Fibroblast of lung (primary cell): ENCODE measurements at regions not wholly inside any gene's neighbourhood (a gene's known extent, or its start where the extent isn't known, plus 50 kb on each side); places are given as distances from the start of the nearest gene placed in this dataset.
A peak's percentile ranks its signal among the peaks of the same experiment; 100 is the strongest.

Experiments used
- DNase-seq, 2 donors: peaks; one replicate each; pipeline versions ENCODE4 v3.0.0 to v3.0.0-alpha.2; 2010; ENCODE audit warnings: low read depth in 2 of 2
- H2AFZ ChIP-seq: 2 replicates; pipeline ENCODE4 v1.5.1; 2012; ENCODE audit warnings: low read length, control low read depth, inconsistent platforms
- H3K27ac ChIP-seq: 2 replicates; pipeline ENCODE4 v1.5.1; 2011; ENCODE audit warnings: low read length, control low read depth; ENCODE audit not compliant: insufficient read depth
- H3K27me3 ChIP-seq: 2 replicates; pipeline ENCODE4 v1.5.1; 2011; ENCODE audit warnings: mild to moderate bottlenecking, low read length; ENCODE audit not compliant: control insufficient read depth, insufficient read depth
- H3K36me3 ChIP-seq: 2 replicates; pipeline ENCODE4 v1.5.1; 2011; ENCODE audit warnings: low read length; ENCODE audit not compliant: control insufficient read depth, insufficient read depth
- H3K4me1 ChIP-seq: 2 replicates; pipeline ENCODE4 v1.5.1; 2011; ENCODE audit warnings: low read length; ENCODE audit not compliant: control insufficient read depth, insufficient read depth; ENCODE audit errors: extremely low read depth
- H3K4me2 ChIP-seq: 2 replicates; pipeline ENCODE4 v1.5.1; 2011; ENCODE audit warnings: low read length, control low read depth; ENCODE audit not compliant: insufficient read depth; ENCODE audit errors: extremely low read depth
- H3K4me3 ChIP-seq, 4 experiments: fragments of 200-600 bp in 1 of 4; sonication (generic) in 1 of 4; replicated peaks in 1 of 4; 2 replicates each; pipeline ENCODE4 v1.5.1; 2011 to 2016; ENCODE audit warnings: low read length in 4 of 4, low read depth in 3 of 4, mild to moderate bottlenecking in 3 of 4, control low read depth in 2 of 4, inconsistent platforms in 1 of 4, mixed read lengths in 1 of 4; ENCODE audit not compliant: insufficient read depth in 1 of 4; ENCODE audit errors: control extremely low read depth in 1 of 4
- H3K79me2 ChIP-seq: 2 replicates; pipeline ENCODE4 v1.5.1; 2012; ENCODE audit warnings: mild to moderate bottlenecking, low read length, inconsistent platforms; ENCODE audit not compliant: control insufficient read depth, insufficient read depth
- H3K9ac ChIP-seq: 2 replicates; pipeline ENCODE4 v1.5.1; 2011; ENCODE audit warnings: mild to moderate bottlenecking, low read length, control low read depth; ENCODE audit not compliant: insufficient read depth
- H3K9me3 ChIP-seq: 2 replicates; pipeline ENCODE4 v1.5.1; 2012; ENCODE audit warnings: low read depth, low read length; ENCODE audit not compliant: control insufficient read depth, insufficient read depth
- H4K20me1 ChIP-seq: 2 replicates; pipeline ENCODE4 v1.5.1; 2011; ENCODE audit warnings: low read length; ENCODE audit not compliant: control insufficient read depth, insufficient read depth; ENCODE audit errors: extremely low read depth
- EZH2 ChIP-seq: IDR thresholded peaks from 2 replicates; pipeline ENCODE4 v1.5.1; 2012; ENCODE audit warnings: low read length, control low read depth, mild to moderate bottlenecking; ENCODE audit errors: missing control alignments
- TF ChIP-seq, protein P1 (sequence below), 2 donors: IDR thresholded peaks in 1 of 2; conservative IDR thresholded peaks in 1 of 2; 1 replicate in 1 of 2; 2 replicates in 1 of 2; pipeline ENCODE4 v1.5.1; 2011 to 2012; ENCODE audit warnings: low read length in 2 of 2, control low read depth in 1 of 2, inconsistent platforms in 1 of 2, low read depth in 1 of 2, mild to moderate bottlenecking in 1 of 2

DNA sequence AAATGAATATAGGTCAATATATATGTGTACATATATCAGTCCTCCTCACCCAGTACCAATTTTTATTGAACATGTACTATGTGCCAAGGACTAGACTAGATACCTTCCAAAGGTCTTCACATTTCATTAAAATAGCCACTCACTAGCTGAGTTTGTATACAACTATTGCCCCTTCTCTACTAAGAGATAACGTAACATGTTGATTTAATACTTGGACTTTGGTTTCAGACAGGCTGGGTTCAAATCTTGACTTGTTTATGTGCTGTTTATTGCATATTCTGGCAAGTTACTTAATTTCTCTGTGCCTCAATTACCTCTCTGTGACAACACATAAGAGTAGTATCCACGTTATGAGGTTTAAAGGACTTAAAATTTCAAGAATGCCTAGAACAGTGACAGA, 184.5 kb downstream of the MTX2 start:
- Histone ChIP-seq H3K9me3 (no peaks in the 10 kb centered on the region), H3K4me1 (no peaks in the 10 kb centered on the region), H2AFZ (no peak overlapping the region), H3K4me2 (no peak overlapping the region), H3K79me2 (no peaks in the 10 kb centered on the region), H3K9ac (no peak overlapping the region), H3K27me3 (no peaks in the 10 kb centered on the region), H4K20me1 (no peaks in the 10 kb centered on the region), H3K27ac (no peak overlapping the region), H3K36me3 (no peaks in the 10 kb centered on the region), H3K4me3 (no peak overlapping the region)
- no peak for DNase-seq
- TF ChIP-seq EZH2: no peak
- TF ChIP-seq, protein P1, sequence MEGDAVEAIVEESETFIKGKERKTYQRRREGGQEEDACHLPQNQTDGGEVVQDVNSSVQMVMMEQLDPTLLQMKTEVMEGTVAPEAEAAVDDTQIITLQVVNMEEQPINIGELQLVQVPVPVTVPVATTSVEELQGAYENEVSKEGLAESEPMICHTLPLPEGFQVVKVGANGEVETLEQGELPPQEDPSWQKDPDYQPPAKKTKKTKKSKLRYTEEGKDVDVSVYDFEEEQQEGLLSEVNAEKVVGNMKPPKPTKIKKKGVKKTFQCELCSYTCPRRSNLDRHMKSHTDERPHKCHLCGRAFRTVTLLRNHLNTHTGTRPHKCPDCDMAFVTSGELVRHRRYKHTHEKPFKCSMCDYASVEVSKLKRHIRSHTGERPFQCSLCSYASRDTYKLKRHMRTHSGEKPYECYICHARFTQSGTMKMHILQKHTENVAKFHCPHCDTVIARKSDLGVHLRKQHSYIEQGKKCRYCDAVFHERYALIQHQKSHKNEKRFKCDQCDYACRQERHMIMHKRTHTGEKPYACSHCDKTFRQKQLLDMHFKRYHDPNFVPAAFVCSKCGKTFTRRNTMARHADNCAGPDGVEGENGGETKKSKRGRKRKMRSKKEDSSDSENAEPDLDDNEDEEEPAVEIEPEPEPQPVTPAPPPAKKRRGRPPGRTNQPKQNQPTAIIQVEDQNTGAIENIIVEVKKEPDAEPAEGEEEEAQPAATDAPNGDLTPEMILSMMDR (conservative IDR thresholded peaks at IDR 0.05 in 1 of 2, IDR thresholded peaks at IDR 0.05 in 1 of 2; ENCODE audit: low read depth in 1 of 2, low read length in 2 of 2): no peak

DNA sequence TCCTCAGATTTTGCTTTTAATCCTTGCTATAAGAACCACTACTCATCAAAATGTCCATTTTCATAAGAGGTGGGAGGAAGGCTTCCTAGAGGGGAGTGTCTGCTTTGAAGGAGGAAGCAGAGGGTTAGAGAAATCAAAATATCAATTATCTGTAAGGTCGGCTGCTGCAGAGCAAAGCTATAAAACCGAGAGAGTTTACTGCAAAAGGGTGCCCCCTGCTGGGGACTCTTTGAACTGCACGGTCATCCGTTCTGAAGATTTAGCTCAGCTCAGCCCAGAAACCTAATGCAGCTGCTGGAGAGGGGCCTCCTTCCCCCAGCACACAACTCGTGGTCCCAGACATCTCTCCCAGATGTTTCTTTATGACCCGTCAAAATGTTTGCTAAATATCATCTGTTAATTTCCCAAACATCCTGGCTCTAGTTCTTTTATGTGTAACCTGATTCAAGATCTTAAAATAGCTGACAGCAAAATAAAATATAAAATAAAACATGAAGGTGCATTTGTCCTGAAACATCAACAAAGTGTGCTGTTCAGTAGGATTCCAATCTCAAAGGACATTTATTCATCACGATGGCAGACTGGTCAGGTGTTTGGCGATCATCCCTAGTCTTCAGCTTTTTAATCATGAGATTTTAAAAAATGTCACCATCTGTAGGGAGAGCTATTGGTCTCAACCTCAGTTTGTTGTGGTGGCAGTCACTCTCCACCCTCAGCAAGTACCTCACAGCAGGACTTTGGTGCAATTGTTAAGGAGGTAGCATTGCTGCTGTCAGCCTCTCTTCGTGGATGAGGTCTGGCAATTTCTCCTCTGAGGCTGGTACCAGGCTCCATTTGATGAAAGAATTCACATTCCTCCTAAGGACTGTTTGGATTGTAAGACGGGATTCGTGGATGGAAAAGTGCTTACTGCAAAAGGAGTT, 185.9 kb downstream of the MTX2 start:
- Histone ChIP-seq H3K9me3 (no peaks in the 10 kb centered on the region), H3K36me3 (no peaks in the 10 kb centered on the region), H3K4me3 (no peak overlapping the region), H3K27me3 (no peaks in the 10 kb centered on the region), H3K27ac (peak overlapping the region; percentile 13), H3K4me2 (no peak overlapping the region), H3K79me2 (no peaks in the 10 kb centered on the region), H3K4me1 (no peaks in the 10 kb centered on the region), H2AFZ (no peak overlapping the region), H4K20me1 (no peaks in the 10 kb centered on the region), H3K9ac (no peak overlapping the region)
- peak; percentile 45 to 72 for DNase-seq
- no peak for TF ChIP-seq EZH2
- TF ChIP-seq, protein P1 (conservative IDR thresholded peaks at IDR 0.05 in 1 of 2, IDR thresholded peaks at IDR 0.05 in 1 of 2; ENCODE audit: low read depth in 1 of 2, low read length in 2 of 2): peak; percentile 90 to 93

DNA sequence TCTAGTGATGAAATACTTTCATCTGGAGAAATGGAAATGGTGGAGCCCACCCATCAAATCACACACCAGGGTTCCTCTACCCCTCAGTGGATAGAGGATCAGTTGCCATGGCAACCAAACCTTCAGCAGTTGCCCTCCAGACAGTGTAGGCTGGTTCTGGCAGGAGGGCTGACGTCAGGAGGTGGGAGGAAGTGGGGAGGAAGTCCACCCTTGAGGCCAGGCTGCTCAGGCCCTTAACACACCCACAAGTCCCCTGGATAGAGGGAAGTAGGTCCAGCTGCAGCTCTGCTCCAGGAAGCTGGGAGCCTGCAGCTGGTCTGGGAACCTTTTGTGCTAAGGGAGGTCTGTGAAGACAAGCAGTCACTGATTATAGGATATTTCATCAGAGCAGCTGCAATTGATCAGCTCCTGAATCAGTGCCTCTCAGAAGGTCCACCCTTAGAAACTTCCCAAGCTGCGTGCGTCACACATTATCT, 186.6 kb downstream of the MTX2 start:
- no peak for TF ChIP-seq EZH2
- TF ChIP-seq, protein P1 (conservative IDR thresholded peaks at IDR 0.05 in 1 of 2, IDR thresholded peaks at IDR 0.05 in 1 of 2; ENCODE audit: low read depth in 1 of 2, low read length in 2 of 2): no peak
- peak; percentile 49 to 54 for DNase-seq
- H3K36me3 ChIP-seq: no peaks in the 10 kb centered on the region
- H3K79me2 ChIP-seq: no peaks in the 10 kb centered on the region
- H3K4me2 ChIP-seq: no peak overlapping the region
- H3K4me1 ChIP-seq: no peaks in the 10 kb centered on the region
- peak overlapping the region; percentile 13 for H3K27ac ChIP-seq
- H2AFZ ChIP-seq: no peak overlapping the region
- no peak overlapping the region for H3K4me3 ChIP-seq
- H4K20me1 ChIP-seq: no peaks in the 10 kb centered on the region
- H3K9ac ChIP-seq: no peak overlapping the region
- no peaks in the 10 kb centered on the region for H3K27me3 ChIP-seq
- no peaks in the 10 kb centered on the region for H3K9me3 ChIP-seq
